K562 (cell line): ENCODE measurements at regions not wholly inside any gene's neighbourhood (a gene's known extent, or its start where the extent isn't known, plus 50 kb on each side); places are given as distances from the start of the nearest gene placed in this dataset.
A peak's percentile ranks its signal among the peaks of the same experiment; 100 is the strongest.

ENCODE experiments used
- BACH1 ChIP-seq: fragments of 200-800 bp; sonication (Bioruptor generic); IDR thresholded peaks from 2 replicates; pipeline ENCODE4 v1.6.1; 2016; ENCODE audit warnings: missing genetic modification characterization, missing compliant biosample characterization
- CCNT2 ChIP-seq: IDR thresholded peaks from 2 replicates; pipeline ENCODE4 v1.6.1; 2011; ENCODE audit warnings: borderline replicate concordance, low read depth, mild to moderate bottlenecking, moderate library complexity, mixed read lengths, low read length; ENCODE audit not compliant: insufficient read length; ENCODE audit errors: extremely low read depth
- E2F1 ChIP-seq: sonication (generic); formaldehyde crosslinking; IDR thresholded peaks from 2 replicates; pipeline ENCODE4 v1.8.1; 2023; ENCODE audit warnings: mild to moderate bottlenecking, missing genetic modification reagents, moderate library complexity
- ETV6 ChIP-seq, 3 experiments: fragments of 150-350 bp in 1 of 3; sonication (generic) in 1 of 3; formaldehyde crosslinking in 1 of 3; IDR thresholded peaks; 2 replicates each; pipeline versions ENCODE4 v1.6.1 to v1.8.0; 2014 to 2022; ENCODE audit warnings: borderline replicate concordance in 2 of 3, low read depth in 2 of 3, antibody characterized with exemption in 1 of 3, low read length in 1 of 3, mild to moderate bottlenecking in 1 of 3, missing genetic modification reagents in 1 of 3
- FOSL1 ChIP-seq: fragments of 200-800 bp; sonication (Bioruptor generic); conservative IDR thresholded peaks from 2 replicates; pipeline ENCODE4 v1.6.1; 2016; ENCODE audit warnings: missing genetic modification characterization, missing compliant biosample characterization
- FOXK2 ChIP-seq, 2 experiments: fragments of 450-650 bp; IDR thresholded peaks in 1 of 2; conservative IDR thresholded peaks in 1 of 2; 2 replicates each; pipeline ENCODE4 v1.6.1; 2016; ENCODE audit warnings: low read depth in 2 of 2, mild to moderate bottlenecking in 1 of 2
- GATAD2B ChIP-seq: fragments of 450-650 bp; IDR thresholded peaks from 2 replicates; pipeline ENCODE4 v1.6.1; 2017; ENCODE audit warnings: mild to moderate bottlenecking, borderline replicate concordance
- HCFC1 ChIP-seq: IDR thresholded peaks from 2 replicates; pipeline ENCODE4 v1.6.1; 2012; ENCODE audit warnings: low read depth, low read length, improper control_type of control experiment
- HNRNPLL ChIP-seq: fragments of 200-400 bp; formaldehyde crosslinking; IDR thresholded peaks from 2 replicates; pipeline ENCODE4 v1.6.1; 2017; ENCODE audit warnings: low read length, low read depth, mild to moderate bottlenecking; ENCODE audit not compliant: poor library complexity, severe bottlenecking
- L3MBTL2 ChIP-seq: fragments of 450-650 bp; IDR thresholded peaks from 2 replicates; pipeline ENCODE4 v1.6.1; 2016; ENCODE audit warnings: mild to moderate bottlenecking, moderate library complexity
- MIER1 ChIP-seq: fragments of 450-650 bp; IDR thresholded peaks from 2 replicates; pipeline ENCODE4 v1.6.1; 2016; ENCODE audit warnings: antibody characterized with exemption, mild to moderate bottlenecking, low read depth
- MYC ChIP-seq, 2 experiments: fragments of 250-450 bp in 1 of 2; sonication (Bioruptor Pico) in 1 of 2; IDR thresholded peaks; 2 replicates each; pipeline versions ENCODE4 v1.5.1 to v1.6.1; 2012 to 2021; ENCODE audit warnings: low read depth in 2 of 2, borderline replicate concordance in 1 of 2, improper control_type of control experiment in 1 of 2, low read length in 1 of 2, mild to moderate bottlenecking in 1 of 2, moderate library complexity in 1 of 2
- NFYB ChIP-seq: IDR thresholded peaks from 2 replicates; pipeline ENCODE4 v1.6.1; 2011; ENCODE audit warnings: mild to moderate bottlenecking, moderate library complexity; ENCODE audit not compliant: insufficient read length; ENCODE audit errors: extremely low read depth
- POLR2G ChIP-seq: fragments of 200-400 bp; formaldehyde crosslinking; IDR thresholded peaks from 2 replicates; pipeline ENCODE4 v1.6.1; 2017; ENCODE audit warnings: low read depth, mild to moderate bottlenecking, antibody characterized with exemption, low read length, moderate library complexity
- RBM25 ChIP-seq: fragments of 200-400 bp; formaldehyde crosslinking; IDR thresholded peaks from 2 replicates; pipeline ENCODE4 v1.6.1; 2018; ENCODE audit warnings: low read length, low read depth, moderate library complexity; ENCODE audit not compliant: severe bottlenecking
- RFX1 ChIP-seq: fragments of 450-650 bp; IDR thresholded peaks from 2 replicates; pipeline ENCODE4 v1.6.1; 2016; ENCODE audit warnings: mild to moderate bottlenecking, moderate library complexity
- RFX5 ChIP-seq: IDR thresholded peaks from 2 replicates; pipeline ENCODE4 v1.6.1; 2011; ENCODE audit warnings: low read depth, mild to moderate bottlenecking, improper control_type of control experiment, low read length
- SPI1 ChIP-seq: IDR thresholded peaks from 2 replicates; pipeline ENCODE4 v1.6.1; 2011; ENCODE audit warnings: low read depth, low read length, control low read depth, borderline replicate concordance
- TCF7 ChIP-seq: sonication (generic); IDR thresholded peaks from 2 replicates; pipeline ENCODE4 v1.6.1; 2016; ENCODE audit warnings: antibody characterized with exemption, borderline replicate concordance
- TCFL5 ChIP-seq: fragments of 250-450 bp; sonication (Bioruptor Pico); conservative IDR thresholded peaks from 2 replicates; pipeline ENCODE4 v1.6.1; 2021; ENCODE audit warnings: mild to moderate bottlenecking, moderate library complexity, matching md5 sums
- ZBTB34 ChIP-seq: fragments of 250-450 bp; sonication (Bioruptor Pico); IDR thresholded peaks from 2 replicates; pipeline ENCODE4 v1.8.0; 2021; ENCODE audit warnings: mild to moderate bottlenecking, moderate library complexity
- ZKSCAN3 ChIP-seq: fragments of 250-450 bp; sonication (Bioruptor Pico); IDR thresholded peaks from 2 replicates; pipeline ENCODE4 v1.4.0; 2020
- ZNF184 ChIP-seq: sonication (generic); formaldehyde crosslinking; IDR thresholded peaks from 2 replicates; pipeline ENCODE4 v1.5.0; 2020; ENCODE audit warnings: missing genetic modification reagents
- ZNF408 ChIP-seq: fragments of 250-450 bp; sonication (Bioruptor Pico); IDR thresholded peaks from 2 replicates; pipeline ENCODE4 v1.4.0; 2020; ENCODE audit warnings: low read depth, mild to moderate bottlenecking, moderate library complexity
- ZNF699 ChIP-seq: fragments of 250-450 bp; sonication (Bioruptor Pico); IDR thresholded peaks from 2 replicates; pipeline ENCODE4 v1.8.0; 2021; ENCODE audit warnings: mild to moderate bottlenecking, moderate library complexity; ENCODE audit not compliant: insufficient replicate concordance
- ZNF764 ChIP-seq: fragments of 250-450 bp; sonication (Bioruptor Pico); IDR thresholded peaks from 2 replicates; pipeline ENCODE4 v1.4.0; 2020; ENCODE audit warnings: low read depth, mild to moderate bottlenecking, moderate library complexity

- peak; percentile 92 for TF ChIP-seq L3MBTL2
- peak; percentile 88; the same call in 1 of the 2 replicates for TF ChIP-seq TCF7
- no peak for TF ChIP-seq ZNF408 (CRISPR knock-in tag)
- peak; percentile 89 for TF ChIP-seq TCFL5 (CRISPR knock-in tag)
- peak; percentile 83 for TF ChIP-seq SPI1
- no peak for TF ChIP-seq NFYB
- peak; percentile 91 for TF ChIP-seq MYC (IDR thresholded peaks at IDR 0.05; ENCODE audit: low read depth, low read length)
- no peak for TF ChIP-seq MYC (CRISPR knock-in tag; IDR thresholded peaks at IDR 0.05; ENCODE audit: borderline replicate concordance, low read depth)
- TF ChIP-seq GATAD2B: peak; percentile 99; the same call in 1 of the 2 replicates
- TF ChIP-seq ZNF764 (CRISPR knock-in tag): 0 out of 2 replicates have a peak, but pooled peaks have one; percentile 58
- no peak for TF ChIP-seq ZNF184
- TF ChIP-seq BACH1: peak; percentile 89
- 0 out of 4 replicates have a peak, but pooled peaks of 1 of the 2 experiments have one; percentile 11 for TF ChIP-seq FOXK2 (conservative IDR thresholded peaks at IDR 0.05 in 1 of 2, IDR thresholded peaks at IDR 0.05 in 1 of 2; ENCODE audit: low read depth in 2 of 2)
- no peak for TF ChIP-seq HCFC1
- peak; percentile 82 for TF ChIP-seq FOSL1 (tag)
- no peak for TF ChIP-seq HNRNPLL
- TF ChIP-seq ETV6 (IDR thresholded peaks at IDR 0.05; ENCODE audit: borderline replicate concordance in 1 of 2, low read depth in 2 of 2, low read length in 1 of 2): peak in 1 of 2 experiments; percentile 92; a peak in 2 of 4 replicates
- no peak for TF ChIP-seq ETV6 (CRISPR knock-in tag; IDR thresholded peaks at IDR 0.05; ENCODE audit: borderline replicate concordance)
- TF ChIP-seq ZBTB34 (CRISPR knock-in tag): peak; percentile 80; the same call in 1 of the 2 replicates
- no peak for TF ChIP-seq ZKSCAN3
- TF ChIP-seq ZNF699 (CRISPR knock-in tag): no peak
- TF ChIP-seq RFX5: no peak
- no peak for TF ChIP-seq MIER1
- TF ChIP-seq CCNT2: peak; percentile 100
- peak; percentile 87 for TF ChIP-seq E2F1 (CRISPR knock-in tag)
- TF ChIP-seq RFX1: no peak
- TF ChIP-seq POLR2G: no peak
- peak; percentile 82 for TF ChIP-seq RBM25
These were observed 101.3 kb upstream of the LARP1 start (continued) for GRCh38 chr5:154653764-154654485.
